Esophagus muscularis mucosa (tissue), 4 donors: ENCODE measurements at regions not wholly inside any gene's neighbourhood (a gene's known extent, or its start where the extent isn't known, plus 50 kb on each side); places are given as distances from the start of the nearest gene placed in this dataset.

ENCODE experiments used
- CTCF ChIP-seq, 3 experiments: fragments of 200-600 bp in 2 of 3; fragments of 450-650 bp in 1 of 3; sonication (generic) in 2 of 3; IDR thresholded peaks; one replicate each; pipeline ENCODE4 v1.5.1; 2017 to 2019; ENCODE audit warnings: antibody characterized with exemption in 3 of 3, mild to moderate bottlenecking in 2 of 3, moderate library complexity in 1 of 3
- EP300 ChIP-seq: sonication (generic); formaldehyde crosslinking; IDR thresholded peaks from one replicate; pipeline ENCODE4 v1.6.1; 2017; ENCODE audit warnings: antibody characterized with exemption
- POLR2A ChIP-seq: fragments of 450-650 bp; IDR thresholded peaks from one replicate; pipeline ENCODE4 v1.6.1; 2017; ENCODE audit warnings: antibody characterized with exemption, moderate library complexity, mild to moderate bottlenecking, low read depth

- TF ChIP-seq CTCF (IDR thresholded peaks at IDR 0.05), result no peak
- TF ChIP-seq POLR2A, result no peak
- no peak for TF ChIP-seq EP300
These were observed 410.0 kb upstream of the RNF32 start for GRCh38 chr7:156230576-156230975.
